ENCODE measurements at regions not wholly inside any gene's neighbourhood (a gene's known extent, or its start where the extent isn't known, plus 50 kb on each side); places are given as distances from the start of the nearest gene placed in this dataset.

- peak; percentile 75 for TF ChIP-seq NCOR1 (IDR thresholded peaks at IDR 0.05)
- TF ChIP-seq ZNF589 (CRISPR knock-in tag; IDR thresholded peaks at IDR 0.05; ENCODE audit: low read depth): 0 out of 2 replicates have a peak, but pooled peaks have one; percentile 39
- TF ChIP-seq GATAD2B (IDR thresholded peaks at IDR 0.05; ENCODE audit: borderline replicate concordance): no peak
- TF ChIP-seq, protein P1, sequence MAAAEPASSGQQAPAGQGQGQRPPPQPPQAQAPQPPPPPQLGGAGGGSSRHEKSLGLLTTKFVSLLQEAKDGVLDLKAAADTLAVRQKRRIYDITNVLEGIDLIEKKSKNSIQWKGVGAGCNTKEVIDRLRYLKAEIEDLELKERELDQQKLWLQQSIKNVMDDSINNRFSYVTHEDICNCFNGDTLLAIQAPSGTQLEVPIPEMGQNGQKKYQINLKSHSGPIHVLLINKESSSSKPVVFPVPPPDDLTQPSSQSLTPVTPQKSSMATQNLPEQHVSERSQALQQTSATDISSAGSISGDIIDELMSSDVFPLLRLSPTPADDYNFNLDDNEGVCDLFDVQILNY (CRISPR knock-in tag; IDR thresholded peaks at IDR 0.05): no peak
- no peak for TF ChIP-seq DIDO1 (tag; IDR thresholded peaks at IDR 0.05; ENCODE audit: low read depth)
- TF ChIP-seq POLR2AphosphoS5 (IDR thresholded peaks at IDR 0.05; ENCODE audit: control insufficient read depth, insufficient read depth, low read depth, low read length): peak; percentile 61; the same call in 1 of the 2 replicates
- TF ChIP-seq JUND (IDR thresholded peaks at IDR 0.05; ENCODE audit: borderline replicate concordance, low read depth, low read length): 0 out of 2 replicates have a peak, but pooled peaks have one; percentile 23
- TF ChIP-seq JUND (tag; IDR thresholded peaks at IDR 0.05; ENCODE audit: borderline replicate concordance, low read depth, low read length): no peak
- TF ChIP-seq FOSL1 (tag; conservative IDR thresholded peaks at IDR 0.05): 0 out of 2 replicates have a peak, but pooled peaks have one; percentile 30
- TF ChIP-seq EP300 (IDR thresholded peaks at IDR 0.05; ENCODE audit: low read length): peak; percentile 53; the same call in 1 of the 2 replicates
- TF ChIP-seq BRCA1 (IDR thresholded peaks at IDR 0.05): no peak
- TF ChIP-seq BRCA1 (CRISPR knock-in tag; IDR thresholded peaks at IDR 0.05): no peak
- TF ChIP-seq TRIM24 (IDR thresholded peaks at IDR 0.05): peak; percentile 56 to 69; a peak in 2 of 4 replicates
- TF ChIP-seq JUNB (CRISPR knock-in tag; conservative IDR thresholded peaks at IDR 0.05): no peak
- 0 out of 2 replicates have a peak, but pooled peaks have one; percentile 36 for TF ChIP-seq PML (IDR thresholded peaks at IDR 0.05; ENCODE audit: low read length)
- no peak for TF ChIP-seq HSF4 (CRISPR knock-in tag; IDR thresholded peaks at IDR 0.05; ENCODE audit: borderline replicate concordance)
- TF ChIP-seq CBFA2T2 (conservative IDR thresholded peaks at IDR 0.05): peak; percentile 80
- TF ChIP-seq GABPA (tag; conservative IDR thresholded peaks at IDR 0.05; ENCODE audit: low read depth): no peak
- TF ChIP-seq, protein P2, sequence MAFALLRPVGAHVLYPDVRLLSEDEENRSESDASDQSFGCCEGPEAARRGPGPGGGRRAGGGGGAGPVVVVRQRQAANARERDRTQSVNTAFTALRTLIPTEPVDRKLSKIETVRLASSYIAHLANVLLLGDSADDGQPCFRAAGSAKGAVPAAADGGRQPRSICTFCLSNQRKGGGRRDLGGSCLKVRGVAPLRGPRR (CRISPR knock-in tag; IDR thresholded peaks at IDR 0.05): no peak
Observed at GRCh38 chr21:20086508-20086907, 911.7 kb upstream of the NCAM2 start (continued).

Measured in K562 (cell line).